Activated T-helper 2 cell treated with anti-CD3 and anti-CD28 coated beads, Interferon-gamma antibody, Interleukin-2, Interleukin-4, amounts not matched to agents 10 μg/mL and 5 μg/mL and 100 μg/mL, durations not matched to agents 14 hours and 24 hours and 36 hours (primary cell): ENCODE measurements at regions not wholly inside any gene's neighbourhood (a gene's known extent, or its start where the extent isn't known, plus 50 kb on each side); places are given as distances from the start of the nearest gene placed in this dataset.
"Not testable (repeated sequence)": the region's sequence is repeated elsewhere in the genome, so short reads cannot be mapped to it uniquely, and the experiment has no call there.

Experiments
- DNase-seq: peaks from one replicate; pipeline ENCODE4 v3.0.0; 2021; ENCODE audit warnings: low spot score
- H3K27ac Mint-ChIP-seq: one replicate; pipeline ENCODE4 v1.8.0; 2021; ENCODE audit warnings: mixed read lengths
- H3K27me3 Mint-ChIP-seq: one replicate; pipeline ENCODE4 v1.8.0; 2021; ENCODE audit warnings: low read depth, mixed read lengths
- H3K36me3 Mint-ChIP-seq: one replicate; pipeline ENCODE4 v1.8.0; 2021; ENCODE audit warnings: low read depth, mixed read lengths
- H3K4me1 Mint-ChIP-seq: one replicate; pipeline ENCODE4 v1.8.0; 2021; ENCODE audit warnings: low read depth, mixed read lengths
- H3K4me3 Mint-ChIP-seq: one replicate; pipeline ENCODE4 v1.8.0; 2021; ENCODE audit warnings: low read depth, mild to moderate bottlenecking, moderate library complexity, mixed read lengths
- H3K9me3 Mint-ChIP-seq: one replicate; pipeline ENCODE4 v1.8.0; 2021; ENCODE audit warnings: mixed read lengths
- intact Hi-C: fragments of 100-400 bp; cut with micrococcal nuclease; formaldehyde crosslinking; loops from one replicate; pipeline ENCODE4 v1.15.1; 2023

DNA sequence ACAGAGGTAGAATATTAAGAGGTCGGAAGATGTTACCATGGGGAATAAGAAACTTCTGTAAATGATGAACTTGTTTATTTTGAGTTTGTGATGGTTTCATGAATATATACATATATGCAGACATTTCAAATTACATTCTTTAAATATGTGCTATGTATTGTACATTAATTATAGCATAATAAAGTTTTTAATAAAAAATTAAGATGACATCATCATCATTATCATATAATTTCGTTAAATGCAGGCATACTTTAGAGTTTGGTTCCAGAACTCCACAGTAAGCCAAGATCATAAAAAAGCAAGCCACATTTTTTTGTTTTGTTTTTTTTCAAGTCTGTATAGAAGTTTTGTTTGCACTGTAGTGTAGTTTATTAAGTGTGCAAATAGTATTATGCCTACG, 1403.5 kb downstream of the EFNA5 start:
- intact Hi-C loops: no loop called here
- no peak overlapping the region for H3K27ac Mint-ChIP-seq
- no peaks in the 10 kb centered on the region for H3K36me3 Mint-ChIP-seq
- DNase-seq: no peak
- H3K27me3 Mint-ChIP-seq: no peaks in the 10 kb centered on the region
- H3K4me1 Mint-ChIP-seq: no peaks in the 10 kb centered on the region
- H3K9me3 Mint-ChIP-seq: peaks cover 4% of the 10 kb centered on the region
- H3K4me3 Mint-ChIP-seq: no peak overlapping the region

DNA sequence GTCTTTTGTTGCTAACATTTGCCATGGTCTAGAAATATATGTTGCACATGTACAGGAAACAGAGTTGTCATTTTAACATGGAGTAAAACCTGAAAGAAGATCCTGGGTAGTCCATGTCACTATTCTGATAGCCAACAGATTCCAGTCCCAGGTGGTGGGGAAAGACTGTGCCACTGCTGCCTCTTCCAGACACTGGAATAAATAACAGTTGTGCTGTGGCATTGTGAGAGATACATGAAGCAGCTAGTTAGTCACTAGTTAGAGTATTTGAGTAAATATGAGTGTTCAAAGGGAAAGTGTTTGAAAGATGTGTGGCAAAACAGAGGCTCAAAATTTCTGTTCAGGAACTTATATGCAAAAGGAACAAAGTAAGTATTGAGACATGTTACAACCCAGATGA, 1408.3 kb downstream of the EFNA5 start:
- Mint-ChIP-seq H3K27ac (no peak overlapping the region), H3K4me1 (no peaks in the 10 kb centered on the region), H3K27me3 (no peaks in the 10 kb centered on the region), H3K36me3 (no peaks in the 10 kb centered on the region), H3K4me3 (no peak overlapping the region), H3K9me3 (no peaks in the 10 kb centered on the region)
- intact Hi-C loops: no loop called here
- no peak for DNase-seq

DNA sequence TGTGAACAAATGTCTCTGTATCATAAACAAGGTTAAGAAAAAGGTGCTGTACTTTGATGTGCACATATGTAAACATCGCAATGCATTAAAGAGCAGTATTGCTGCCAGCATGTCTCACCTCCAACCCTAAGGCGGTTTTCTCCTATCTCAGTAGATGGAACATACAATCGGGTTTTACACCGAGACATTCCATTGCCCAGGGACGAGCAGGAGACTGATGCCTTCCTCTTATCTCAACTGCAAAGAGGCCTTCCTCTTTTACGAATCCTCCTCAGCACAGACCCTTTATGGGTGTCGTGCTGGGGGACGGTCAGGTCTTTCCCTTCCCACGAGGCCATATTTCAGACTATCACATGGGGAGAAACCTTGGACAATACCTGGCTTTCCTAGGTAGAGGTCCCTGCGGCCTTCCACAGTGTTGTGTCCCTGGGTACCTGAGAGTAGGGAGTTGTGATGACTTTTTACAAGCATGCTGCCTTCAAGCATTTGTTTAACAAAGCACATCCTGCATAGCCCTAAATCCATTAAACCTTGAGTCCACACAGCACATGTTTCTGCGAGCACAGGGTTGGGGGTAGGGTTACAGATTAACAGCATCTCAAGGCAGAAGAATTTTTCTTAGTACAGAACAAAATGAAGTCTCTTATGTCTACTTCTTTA, 1411.2 kb downstream of the EFNA5 start:
- intact Hi-C loops, DNase-seq, H3K4me3 Mint-ChIP-seq, H3K4me1 Mint-ChIP-seq, H3K9me3 Mint-ChIP-seq, H3K36me3 Mint-ChIP-seq, H3K27me3 Mint-ChIP-seq, H3K27ac Mint-ChIP-seq: not testable (repeated sequence)

DNA sequence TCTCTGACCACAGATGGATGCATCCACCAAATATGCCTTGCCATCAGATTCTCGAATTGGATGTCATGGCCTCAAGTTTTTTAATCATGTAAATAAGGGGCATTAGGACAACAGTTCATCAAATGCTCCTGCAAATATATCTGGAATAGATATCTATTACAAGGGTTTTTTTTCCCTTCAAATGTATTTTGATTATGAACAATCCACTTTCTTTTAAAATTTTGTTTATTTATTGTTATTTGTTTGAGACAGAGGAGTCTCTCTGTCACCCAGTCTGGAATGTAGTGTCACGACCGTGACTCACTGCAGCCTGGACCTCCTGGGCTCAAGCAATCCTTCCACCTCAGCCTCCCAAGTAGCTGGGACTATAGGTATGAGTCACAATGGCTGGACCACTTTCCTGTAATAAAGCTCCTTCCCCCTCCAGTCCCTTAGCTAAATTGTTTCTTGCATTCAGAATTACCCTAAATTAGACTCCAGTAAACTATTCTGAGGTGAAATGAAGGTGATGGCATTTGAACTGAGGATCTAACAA, 1412.1 kb downstream of the EFNA5 start:
- peaks cover 4% of the 10 kb centered on the region for H3K9me3 Mint-ChIP-seq
- no peaks in the 10 kb centered on the region for H3K27me3 Mint-ChIP-seq
- H3K36me3 Mint-ChIP-seq: no peaks in the 10 kb centered on the region
- no peak overlapping the region for H3K4me3 Mint-ChIP-seq
- no peak overlapping the region for H3K27ac Mint-ChIP-seq
- intact Hi-C loops: no loop called here
- DNase-seq: no peak
- H3K4me1 Mint-ChIP-seq: no peaks in the 10 kb centered on the region

DNA sequence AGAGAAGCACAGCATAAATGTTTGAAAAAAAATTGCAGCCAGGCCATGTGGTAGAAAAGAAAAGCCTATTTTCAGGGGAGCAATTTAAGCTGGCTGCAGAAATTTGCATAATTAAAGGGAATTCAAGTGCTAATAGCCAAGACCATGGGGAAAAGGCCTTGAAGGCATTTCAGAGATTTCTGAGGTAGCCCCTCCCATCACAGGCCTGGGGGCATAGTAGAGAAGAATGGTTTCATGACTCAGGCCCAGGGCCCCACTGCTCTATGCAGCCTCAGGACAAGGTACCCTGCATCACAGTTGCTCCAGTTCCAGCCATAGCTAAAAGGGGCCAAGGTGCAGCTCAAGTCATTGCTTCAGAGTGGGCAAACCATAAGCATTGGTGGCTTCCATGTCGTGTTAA, 1416.0 kb downstream of the EFNA5 start:
- intact Hi-C loops: no loop called here
- no peak overlapping the region for H3K4me3 Mint-ChIP-seq
- DNase-seq: no peak
- no peaks in the 10 kb centered on the region for H3K27me3 Mint-ChIP-seq
- no peaks in the 10 kb centered on the region for H3K4me1 Mint-ChIP-seq
- peaks cover 4% of the 10 kb centered on the region for H3K9me3 Mint-ChIP-seq
- H3K36me3 Mint-ChIP-seq: no peaks in the 10 kb centered on the region
- H3K27ac Mint-ChIP-seq: no peak overlapping the region

DNA sequence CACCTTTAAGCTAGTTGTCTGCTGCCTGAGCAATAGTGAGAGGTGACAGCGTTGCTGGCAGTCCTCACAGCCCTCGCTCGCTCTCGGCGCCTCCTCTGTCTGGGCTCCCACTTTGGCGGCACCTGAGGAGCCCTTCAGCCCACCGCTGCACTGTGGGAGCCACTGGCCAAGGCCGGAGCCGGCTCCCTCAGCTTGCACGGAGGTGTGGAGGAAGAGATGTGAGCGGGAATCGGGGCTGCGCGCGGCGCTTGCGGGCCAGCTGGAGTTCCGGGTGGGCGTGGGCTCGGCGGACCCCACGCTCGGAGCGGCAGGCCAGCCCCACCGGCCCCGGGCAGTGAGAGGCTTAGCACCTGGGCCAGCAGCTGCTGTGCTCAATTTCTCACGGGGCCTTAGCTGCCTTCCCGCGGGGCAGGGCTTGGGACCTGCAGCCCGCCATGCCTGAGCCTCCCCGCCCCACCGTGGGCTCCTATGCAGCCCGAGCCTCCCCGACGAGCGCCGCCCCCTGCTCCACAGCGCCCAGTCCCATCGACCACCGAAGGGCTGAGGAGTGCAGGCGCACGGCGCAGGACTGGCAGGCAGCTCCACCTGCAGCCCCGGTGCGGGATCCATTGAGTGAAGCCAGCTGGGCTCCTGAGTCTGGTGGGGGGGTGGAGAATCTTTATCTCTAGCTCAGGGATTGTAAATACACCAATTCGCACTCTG, 1424.5 kb downstream of the EFNA5 start:
- DNase-seq, H3K4me1 Mint-ChIP-seq, H3K36me3 Mint-ChIP-seq, intact Hi-C loops, H3K4me3 Mint-ChIP-seq, H3K27me3 Mint-ChIP-seq, H3K27ac Mint-ChIP-seq: not testable (repeated sequence)
- peaks cover 20% of the 10 kb centered on the region for H3K9me3 Mint-ChIP-seq

DNA sequence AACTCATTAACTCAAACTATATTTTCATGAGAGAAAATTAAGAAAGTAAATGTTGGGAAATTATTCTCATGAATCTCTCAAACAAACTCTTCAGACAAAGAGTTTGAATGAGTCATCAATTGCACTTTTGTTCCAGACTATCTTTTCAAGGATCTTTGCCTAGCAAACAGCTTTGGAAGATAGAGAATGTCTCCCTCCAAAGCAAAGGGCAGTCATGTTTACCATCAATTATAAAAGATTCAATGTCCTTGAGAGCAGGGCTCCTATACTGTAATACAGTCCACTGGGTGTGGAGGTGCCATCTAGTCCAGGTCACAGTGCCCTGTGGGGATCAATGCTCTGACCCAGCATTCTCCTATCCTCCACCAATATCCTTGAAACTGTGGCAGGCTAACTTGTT, 1429.3 kb downstream of the EFNA5 start:
- DNase-seq: no peak
- intact Hi-C loops: no loop called here
- Mint-ChIP-seq H3K36me3 (no peaks in the 10 kb centered on the region), H3K4me1 (no peaks in the 10 kb centered on the region), H3K9me3 (peaks cover 19% of the 10 kb centered on the region), H3K27ac (no peak overlapping the region), H3K27me3 (no peaks in the 10 kb centered on the region), H3K4me3 (no peak overlapping the region)

DNA sequence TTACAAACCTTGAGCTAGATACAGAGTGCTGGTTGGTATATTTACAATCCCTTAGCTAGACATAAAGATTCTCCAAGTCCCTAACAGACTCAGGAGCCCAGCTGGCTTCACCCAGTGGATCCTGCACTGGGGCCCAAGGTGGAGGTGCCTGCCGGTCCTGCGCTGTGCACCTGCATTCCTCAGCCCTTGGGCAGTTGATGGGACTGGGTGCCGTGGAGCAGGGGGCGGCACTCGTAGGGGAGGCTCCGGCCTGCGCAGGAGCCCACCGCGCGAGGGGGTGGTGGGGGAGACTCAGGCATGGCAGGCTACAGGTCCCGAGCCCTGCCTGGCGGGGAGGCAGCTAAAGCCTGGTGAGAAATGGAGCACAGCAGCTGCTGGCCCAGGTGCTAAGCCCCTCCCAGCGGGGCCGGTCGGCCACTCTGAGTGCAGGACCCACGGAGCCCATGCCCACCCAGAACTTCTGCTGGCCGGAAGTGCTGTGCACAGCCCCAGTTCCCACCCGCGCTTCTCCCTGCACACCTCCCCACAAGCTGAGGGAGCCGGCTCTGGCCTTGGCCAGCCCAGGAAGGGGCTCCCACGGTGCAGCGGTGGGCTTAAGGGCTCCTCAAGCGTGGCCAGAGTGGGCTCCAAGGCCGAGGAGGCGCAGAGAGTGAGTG, 1464.7 kb downstream of the EFNA5 start:
- Mint-ChIP-seq H3K4me1 (no peaks in the 10 kb centered on the region), H3K9me3 (peaks cover 25% of the 10 kb centered on the region), H3K36me3 (no peaks in the 10 kb centered on the region), H3K27ac (no peak overlapping the region), H3K27me3 (no peaks in the 10 kb centered on the region), H3K4me3 (no peak overlapping the region)
- intact Hi-C loops: no loop called here
- no peak for DNase-seq

DNA sequence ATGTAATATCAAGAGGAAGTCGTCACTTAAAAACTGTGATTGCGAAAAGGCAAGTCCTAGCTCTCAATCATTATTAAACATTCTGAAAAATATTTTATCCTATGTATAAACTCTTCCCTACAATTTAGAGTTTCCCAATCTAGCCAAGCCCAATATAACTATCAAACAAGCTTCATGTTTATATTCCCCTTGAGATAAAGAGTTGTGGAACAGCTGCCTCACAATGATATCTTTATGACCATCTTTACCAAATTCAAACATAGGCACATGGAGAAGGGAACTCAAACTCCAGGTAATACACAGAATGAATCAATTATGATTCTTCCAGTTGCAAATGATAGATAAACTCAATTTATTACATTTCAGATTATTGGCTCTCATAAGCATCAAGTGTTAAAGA, 1468.7 kb downstream of the EFNA5 start:
- no peaks in the 10 kb centered on the region for H3K36me3 Mint-ChIP-seq
- no peak overlapping the region for H3K4me3 Mint-ChIP-seq
- H3K4me1 Mint-ChIP-seq: no peaks in the 10 kb centered on the region
- H3K27me3 Mint-ChIP-seq: no peaks in the 10 kb centered on the region
- intact Hi-C loops: no loop called here
- DNase-seq: no peak
- peaks cover 23% of the 10 kb centered on the region for H3K9me3 Mint-ChIP-seq
- no peak overlapping the region for H3K27ac Mint-ChIP-seq

DNA sequence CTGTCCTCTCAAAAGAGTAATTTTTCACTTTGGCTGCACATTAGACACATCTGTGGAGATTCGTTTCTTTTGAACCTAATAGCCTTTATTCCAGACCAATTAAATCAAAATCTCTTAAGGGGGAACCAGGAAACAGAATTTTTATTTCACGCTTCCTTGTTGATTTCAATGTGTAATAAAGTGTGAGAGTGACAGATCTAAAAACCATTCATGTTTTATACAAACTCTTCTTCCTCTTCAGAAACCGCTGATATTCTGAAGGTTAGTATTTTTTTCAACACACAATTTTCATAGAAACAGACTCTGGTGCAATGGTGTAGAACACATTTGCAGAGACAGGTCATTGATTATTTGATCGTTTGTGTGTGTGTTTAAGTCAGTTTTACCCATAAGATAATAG, 1469.8 kb downstream of the EFNA5 start:
- H3K9me3 Mint-ChIP-seq: peaks cover 23% of the 10 kb centered on the region
- H3K27ac Mint-ChIP-seq: no peak overlapping the region
- H3K36me3 Mint-ChIP-seq: no peaks in the 10 kb centered on the region
- no peaks in the 10 kb centered on the region for H3K27me3 Mint-ChIP-seq
- DNase-seq: no peak
- intact Hi-C loops: no loop called here
- H3K4me3 Mint-ChIP-seq: no peak overlapping the region
- H3K4me1 Mint-ChIP-seq: no peaks in the 10 kb centered on the region

DNA sequence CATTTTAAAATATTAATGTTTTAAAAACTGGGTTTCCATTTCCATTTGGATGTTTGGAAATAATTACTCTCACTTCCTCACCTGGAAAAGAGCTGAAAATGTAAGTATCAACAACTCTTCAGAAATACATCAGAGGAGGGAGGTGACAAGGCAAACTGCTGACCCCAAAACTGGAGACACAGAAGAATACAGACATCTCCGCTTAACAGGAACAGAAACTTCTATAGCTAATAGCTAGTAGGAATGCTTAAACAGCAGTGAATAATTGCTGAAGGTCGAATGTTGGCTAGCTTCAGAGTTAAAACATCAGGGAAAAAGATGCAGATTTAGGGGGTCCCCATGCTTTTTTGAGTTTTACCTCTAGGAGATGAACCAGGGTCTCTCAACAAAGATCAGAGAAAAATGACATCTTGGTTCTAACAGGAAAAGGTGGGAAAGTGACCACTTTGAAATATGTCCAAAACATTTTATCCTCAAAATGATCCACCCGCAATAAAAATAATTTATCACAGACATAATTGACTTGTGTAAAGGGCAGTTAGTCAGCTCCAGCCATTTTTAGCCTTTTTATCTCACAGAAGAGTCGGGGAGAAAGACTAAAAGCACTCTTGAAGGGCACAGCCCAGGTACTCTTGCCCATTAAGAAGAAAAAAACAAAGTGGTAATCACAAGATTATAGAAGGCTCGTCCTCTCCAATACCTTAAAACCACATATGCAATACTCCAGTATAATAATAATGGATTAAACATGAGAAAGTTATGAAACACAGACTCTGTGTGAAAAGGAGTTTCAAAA, 1474.9 kb downstream of the EFNA5 start:
- Mint-ChIP-seq H3K27ac (no peak overlapping the region), H3K36me3 (no peaks in the 10 kb centered on the region), H3K27me3 (no peaks in the 10 kb centered on the region), H3K4me1 (no peaks in the 10 kb centered on the region), H3K4me3 (no peak overlapping the region), H3K9me3 (peaks cover 18% of the 10 kb centered on the region)
- DNase-seq: no peak
- intact Hi-C loops: no loop called here

DNA sequence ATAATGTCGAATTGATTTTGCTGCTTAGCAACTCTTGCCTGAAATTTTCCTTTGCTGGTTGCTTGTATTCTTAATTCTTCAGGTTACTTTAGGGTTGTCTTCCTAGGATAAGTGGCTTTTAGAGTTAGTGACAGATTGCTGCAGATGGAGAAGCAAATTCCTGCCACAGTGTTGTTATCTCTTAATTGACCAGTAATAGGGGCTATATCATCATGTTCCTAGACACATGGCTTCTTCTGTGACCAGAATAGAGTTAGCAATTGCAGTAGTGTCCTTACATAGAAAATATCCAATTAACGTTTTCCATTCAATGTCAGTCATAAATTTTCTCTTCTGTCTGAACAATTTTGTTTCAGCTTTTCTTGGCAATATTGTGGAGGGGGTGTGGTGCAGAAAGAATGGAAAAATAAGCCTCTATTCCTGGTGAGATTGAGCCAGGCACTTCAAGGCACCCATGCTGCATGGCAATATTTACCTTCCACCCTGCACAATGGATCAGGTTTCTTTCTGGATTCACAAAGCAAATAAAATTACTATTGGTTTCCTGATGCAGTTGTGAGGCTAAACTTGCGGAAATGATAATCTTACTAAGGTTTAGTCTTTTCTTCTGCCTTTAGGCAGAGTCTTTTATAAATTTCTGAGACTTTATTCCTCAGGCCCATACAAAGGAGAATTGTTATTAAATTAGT, 1481.5 kb downstream of the EFNA5 start:
- Mint-ChIP-seq H3K27ac (no peak overlapping the region), H3K4me1 (no peaks in the 10 kb centered on the region), H3K27me3 (no peaks in the 10 kb centered on the region), H3K4me3 (no peak overlapping the region), H3K36me3 (no peaks in the 10 kb centered on the region), H3K9me3 (peaks cover 17% of the 10 kb centered on the region)
- DNase-seq: no peak
- intact Hi-C loops: no loop called here
